ENCODE measurements at regions not wholly inside any gene's neighbourhood (a gene's known extent, or its start where the extent isn't known, plus 50 kb on each side); places are given as distances from the start of the nearest gene placed in this dataset.
A peak's percentile ranks its signal among the peaks of the same experiment; 100 is the strongest.

DNA sequence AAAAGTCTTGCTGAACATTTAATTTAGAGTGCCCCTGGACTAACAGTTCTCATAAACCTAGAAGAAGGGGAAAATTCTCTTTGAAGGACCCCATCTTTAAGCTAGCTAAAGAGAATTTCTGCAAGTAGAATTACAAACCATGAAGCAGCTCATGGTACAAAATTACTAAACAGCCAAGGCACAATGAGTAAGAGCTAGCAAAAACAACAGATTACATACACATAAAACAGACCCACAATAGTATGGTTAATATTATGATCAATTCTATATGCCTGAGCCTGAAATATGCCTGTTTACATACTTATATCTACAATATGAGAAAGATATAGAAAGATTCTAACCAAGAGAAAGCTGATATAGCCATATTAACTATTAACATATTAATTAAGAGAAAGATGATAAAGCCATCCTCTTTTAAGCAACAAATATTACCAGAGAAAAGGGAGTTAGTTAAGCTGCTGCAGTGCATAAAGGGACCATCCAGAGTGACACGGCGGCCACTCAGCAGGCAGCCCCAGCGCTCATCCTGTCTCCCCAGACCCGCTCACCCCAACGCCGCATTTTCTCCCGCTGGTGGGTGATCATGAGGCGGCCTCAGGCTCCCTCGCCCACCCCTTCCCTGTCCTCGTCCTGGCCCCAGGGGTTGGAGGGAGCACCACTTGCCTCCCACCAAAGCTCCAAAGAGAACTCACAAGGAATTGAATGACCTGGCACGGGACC is 98.4 kb upstream of the CARMIL1 start:
- no peak for ATAC-seq

DNA sequence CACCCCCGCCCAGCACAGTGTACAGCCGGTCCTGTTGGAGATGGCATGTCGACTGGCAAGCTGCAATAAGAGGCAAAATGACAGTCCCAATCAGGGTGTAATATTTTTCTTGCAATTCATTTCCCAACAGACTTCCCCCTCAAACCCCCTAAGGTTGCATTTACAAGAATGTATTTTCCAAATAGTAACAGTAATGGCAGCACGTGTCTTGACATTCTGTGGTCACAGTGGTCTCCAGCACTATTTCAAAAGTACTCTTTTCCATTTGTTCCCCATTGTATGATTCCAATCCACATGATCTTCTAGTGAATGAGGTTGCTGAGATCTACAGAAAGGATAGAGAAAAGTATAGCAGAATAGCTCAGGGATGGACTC is 97.8 kb upstream of the CARMIL1 start:
- intact Hi-C loops (cut with micrococcal nuclease), result no loop called here
- H3K27me3 Mint-ChIP-seq, result peaks cover 7% of the 10 kb centered on the region

More for the DNA sequence above, 98.4 kb upstream of the CARMIL1 start:
- TF ChIP-seq CTCF (IDR thresholded peaks at IDR 0.05), result no peak
- Mint-ChIP-seq H3K27ac (no peak overlapping the region), H3K9me3 (no peaks in the 10 kb centered on the region), H3K27me3 (peaks cover 7% of the 10 kb centered on the region), H3K4me3 (no peak overlapping the region), H3K4me1 (ENCODE audit: low read depth) (peaks cover 17% of the 10 kb centered on the region), H3K36me3 (ENCODE audit: low read depth) (no peaks in the 10 kb centered on the region)
- ChIA-PET CTCF (interaction anchor here (1.2 kb wide), 1 partner anchor 110 kb away, joined by 3 read pairs; no protein-coding TSS in a partner anchor), POLR2A (interaction anchor here (0.5 kb wide), 1 partner anchor 115 kb away, joined by 3 read pairs; no protein-coding TSS in a partner anchor)
- intact Hi-C loops (cut with micrococcal nuclease), result no loop called here
- DNase-seq, result no peak

GRCh38 chr6:25181923-25182322 is 97.3 kb upstream of the CARMIL1 start:
- CTCF ChIA-PET, result interaction anchor here (0.6 to 2.0 kb wide), 5 partner anchors 11 to 155 kb away, joined by 3 to 9 read pairs (median 5); no protein-coding TSS in a partner anchor
- TF ChIP-seq CTCF (IDR thresholded peaks at IDR 0.05), result no peak
- no peak overlapping the region for H3K4me3 Mint-ChIP-seq

More for the DNA sequence above, 97.8 kb upstream of the CARMIL1 start:
- CTCF ChIA-PET, result interaction anchor here (1.0 to 2.0 kb wide), 2 partner anchors 42 to 110 kb away, joined by 5 to 9 read pairs; no protein-coding TSS in a partner anchor
- Mint-ChIP-seq H3K9me3 (no peaks in the 10 kb centered on the region), H3K4me3 (no peak overlapping the region), H3K4me1 (ENCODE audit: low read depth) (peaks cover 18% of the 10 kb centered on the region), H3K27ac (no peak overlapping the region), H3K36me3 (ENCODE audit: low read depth) (no peaks in the 10 kb centered on the region)
- ATAC-seq (no peak), DNase-seq (no peak)
- POLR2A ChIA-PET, result no interaction called here
- TF ChIP-seq CTCF (IDR thresholded peaks at IDR 0.05), result no peak

DNA sequence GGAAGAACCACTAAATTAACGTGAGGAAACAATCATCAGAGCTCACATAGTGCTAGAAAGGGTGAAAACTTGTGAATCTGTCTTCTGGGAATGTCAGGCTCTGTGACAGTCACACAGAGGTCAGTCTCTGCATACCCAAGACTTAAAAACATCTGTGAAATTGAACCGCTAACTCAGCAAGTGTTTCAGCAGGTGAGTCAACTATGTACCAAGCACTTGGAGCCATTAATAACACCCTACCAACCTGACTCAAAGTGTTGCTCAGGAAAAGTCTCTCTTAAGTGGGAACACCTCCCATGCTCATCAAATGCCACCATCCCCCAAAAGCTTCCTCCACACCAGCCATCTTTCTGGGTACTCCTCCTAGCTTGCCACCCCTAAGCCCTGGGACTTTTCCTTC is 92.3 kb upstream of the CARMIL1 start:
- Mint-ChIP-seq H3K36me3 (ENCODE audit: low read depth) (no peaks in the 10 kb centered on the region), H3K27me3 (peaks cover 22% of the 10 kb centered on the region), H3K4me3 (no peak overlapping the region), H3K9me3 (no peaks in the 10 kb centered on the region), H3K4me1 (ENCODE audit: low read depth) (peaks cover 6% of the 10 kb centered on the region), H3K27ac (no peak overlapping the region)
- ATAC-seq (no peak), DNase-seq (no peak)
- POLR2A ChIA-PET, result no interaction called here
- intact Hi-C loops (cut with micrococcal nuclease), result no loop called here
- TF ChIP-seq CTCF (IDR thresholded peaks at IDR 0.05), result no peak
- CTCF ChIA-PET, result no interaction called here

More at GRCh38 chr6:25181923-25182322, 97.3 kb upstream of the CARMIL1 start:
- Mint-ChIP-seq H3K36me3 (ENCODE audit: low read depth) (no peaks in the 10 kb centered on the region), H3K27ac (no peak overlapping the region), H3K27me3 (peaks cover 8% of the 10 kb centered on the region), H3K4me1 (ENCODE audit: low read depth) (peaks cover 20% of the 10 kb centered on the region), H3K9me3 (no peaks in the 10 kb centered on the region)
- peak; percentile 61 for ATAC-seq
- DNase-seq, result no peak
- POLR2A ChIA-PET, result no interaction called here
- intact Hi-C loops (cut with micrococcal nuclease), result no loop called here

DNA sequence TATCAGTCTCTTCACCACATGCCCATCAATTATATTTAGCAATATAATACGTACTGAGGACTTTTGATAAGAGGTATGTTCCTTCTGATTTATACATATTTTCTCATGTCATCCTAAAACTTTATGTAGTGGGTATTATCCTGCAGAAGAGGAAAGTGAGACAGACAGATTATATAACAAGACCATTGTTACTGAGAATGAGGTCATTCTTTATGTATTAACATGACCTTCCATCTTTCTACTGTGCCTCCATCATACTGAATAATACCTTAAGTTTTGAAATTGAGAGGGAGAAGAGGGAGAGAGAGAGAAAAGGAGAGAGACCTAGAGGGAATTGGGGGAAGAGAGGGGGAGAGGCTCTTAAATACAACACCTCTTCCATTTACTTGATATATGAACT is 90.9 kb upstream of the CARMIL1 start:
- ChIA-PET POLR2A (no interaction called here), CTCF (no interaction called here)
- DNase-seq, result no peak
- peaks cover 28% of the 10 kb centered on the region for H3K27me3 Mint-ChIP-seq
- no peak for TF ChIP-seq CTCF (IDR thresholded peaks at IDR 0.05)
- peaks cover 3% of the 10 kb centered on the region for H3K4me1 Mint-ChIP-seq (ENCODE audit: low read depth)
- intact Hi-C loops (cut with micrococcal nuclease), result no loop called here
- no peak overlapping the region for H3K27ac Mint-ChIP-seq
- H3K9me3 Mint-ChIP-seq, result no peaks in the 10 kb centered on the region
- ATAC-seq, result no peak
- no peaks in the 10 kb centered on the region for H3K36me3 Mint-ChIP-seq (ENCODE audit: low read depth)
- H3K4me3 Mint-ChIP-seq, result no peak overlapping the region

All from activated CD8-positive, alpha-beta T cell treated with anti-CD3 and anti-CD28 coated beads for 36 hours (primary cell).